ENCODE measurements at regions not wholly inside any gene's neighbourhood (a gene's known extent, or its start where the extent isn't known, plus 50 kb on each side); places are given as distances from the start of the nearest gene placed in this dataset.
"Not testable (repeated sequence)": the region's sequence is repeated elsewhere in the genome, so short reads cannot be mapped to it uniquely, and the experiment has no call there.

DNA sequence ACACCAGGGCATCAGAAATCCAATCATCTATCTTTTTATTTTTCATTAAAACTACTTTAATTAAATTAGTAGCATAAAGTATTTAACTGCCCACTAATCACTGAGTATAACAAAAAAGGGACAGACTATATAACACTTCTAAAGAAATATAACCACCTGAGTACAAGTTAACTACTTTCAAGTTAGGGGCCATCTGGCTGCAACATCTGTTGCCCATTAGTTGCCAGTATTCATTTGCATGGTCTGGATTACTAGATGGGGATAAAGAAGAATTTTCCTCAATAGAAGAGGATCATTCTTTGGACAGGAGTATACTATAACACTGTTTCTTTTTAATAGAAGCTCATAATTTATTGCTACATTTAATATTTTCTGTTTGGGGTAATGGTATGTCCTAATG is 446.4 kb downstream of the AMY1C start:
- Mint-ChIP-seq H3K27ac (ENCODE audit: low read depth) (no peak overlapping the region), H3K27me3 (no peaks in the 10 kb centered on the region), H3K36me3 (ENCODE audit: insufficient read depth) (no peaks in the 10 kb centered on the region), H3K4me3 (no peak overlapping the region), H3K9me3 (peaks cover 21% of the 10 kb centered on the region), H3K4me1 (no peaks in the 10 kb centered on the region)
- ATAC-seq (replicated peaks; ENCODE audit: extremely low read depth, poor library complexity, severe bottlenecking) (no peak), DNase-seq (ENCODE audit: low spot score in 2 of 2) (no peak)

DNA sequence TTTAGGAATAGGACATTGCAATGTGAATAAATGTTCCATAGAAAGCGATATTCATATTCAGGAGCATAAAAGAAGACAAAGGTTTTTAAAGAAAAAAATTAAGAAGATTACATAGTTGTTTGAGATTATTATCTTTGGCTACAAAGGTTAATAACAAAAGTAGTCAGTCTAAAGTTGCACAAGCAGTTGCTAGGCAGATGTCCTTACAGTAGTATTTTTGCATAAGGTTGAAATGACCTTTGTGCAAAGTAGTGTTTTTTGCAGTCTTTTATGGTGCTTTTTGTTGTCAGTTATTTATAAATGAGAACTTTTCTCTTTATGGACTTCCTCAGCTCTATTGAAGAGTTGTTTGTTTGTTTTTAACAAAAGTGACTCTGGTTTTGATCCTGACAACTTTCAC is 447.8 kb downstream of the AMY1C start:
- H3K4me1 Mint-ChIP-seq: no peaks in the 10 kb centered on the region
- H3K36me3 Mint-ChIP-seq (ENCODE audit: insufficient read depth): no peaks in the 10 kb centered on the region
- ATAC-seq (replicated peaks; ENCODE audit: extremely low read depth, poor library complexity, severe bottlenecking) (no peak), DNase-seq (ENCODE audit: low spot score in 2 of 2) (no peak)
- peaks cover 21% of the 10 kb centered on the region for H3K9me3 Mint-ChIP-seq
- no peak overlapping the region for H3K4me3 Mint-ChIP-seq
- no peak overlapping the region for H3K27ac Mint-ChIP-seq (ENCODE audit: low read depth)
- no peaks in the 10 kb centered on the region for H3K27me3 Mint-ChIP-seq

DNA sequence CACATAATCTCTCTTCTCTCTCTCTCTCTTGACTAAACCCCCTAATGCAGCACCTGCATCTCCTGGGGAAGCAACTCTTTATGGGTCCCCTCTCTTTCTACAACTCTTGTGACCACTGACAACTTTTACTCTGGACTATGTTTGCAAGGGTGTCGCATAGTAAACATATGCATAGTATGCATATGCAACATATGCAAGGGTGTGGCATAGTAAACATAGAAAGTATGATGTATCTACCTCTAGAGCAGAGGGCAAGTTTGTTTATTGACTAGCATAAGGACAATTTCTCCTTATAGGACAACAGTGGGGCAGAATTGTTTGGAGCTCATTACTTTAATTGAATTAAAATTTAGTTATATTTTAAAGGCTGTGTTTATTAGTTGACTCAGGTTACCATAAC is 462.5 kb downstream of the AMY1C start:
- H3K36me3 Mint-ChIP-seq (ENCODE audit: insufficient read depth): no peaks in the 10 kb centered on the region
- no peaks in the 10 kb centered on the region for H3K4me1 Mint-ChIP-seq
- H3K27me3 Mint-ChIP-seq: no peaks in the 10 kb centered on the region
- H3K4me3 Mint-ChIP-seq: no peak overlapping the region
- no peak for DNase-seq (ENCODE audit: low spot score in 2 of 2)
- H3K27ac Mint-ChIP-seq (ENCODE audit: low read depth): no peak overlapping the region
- peaks cover 12% of the 10 kb centered on the region for H3K9me3 Mint-ChIP-seq
- no peak for ATAC-seq (replicated peaks; ENCODE audit: extremely low read depth, poor library complexity, severe bottlenecking)

DNA sequence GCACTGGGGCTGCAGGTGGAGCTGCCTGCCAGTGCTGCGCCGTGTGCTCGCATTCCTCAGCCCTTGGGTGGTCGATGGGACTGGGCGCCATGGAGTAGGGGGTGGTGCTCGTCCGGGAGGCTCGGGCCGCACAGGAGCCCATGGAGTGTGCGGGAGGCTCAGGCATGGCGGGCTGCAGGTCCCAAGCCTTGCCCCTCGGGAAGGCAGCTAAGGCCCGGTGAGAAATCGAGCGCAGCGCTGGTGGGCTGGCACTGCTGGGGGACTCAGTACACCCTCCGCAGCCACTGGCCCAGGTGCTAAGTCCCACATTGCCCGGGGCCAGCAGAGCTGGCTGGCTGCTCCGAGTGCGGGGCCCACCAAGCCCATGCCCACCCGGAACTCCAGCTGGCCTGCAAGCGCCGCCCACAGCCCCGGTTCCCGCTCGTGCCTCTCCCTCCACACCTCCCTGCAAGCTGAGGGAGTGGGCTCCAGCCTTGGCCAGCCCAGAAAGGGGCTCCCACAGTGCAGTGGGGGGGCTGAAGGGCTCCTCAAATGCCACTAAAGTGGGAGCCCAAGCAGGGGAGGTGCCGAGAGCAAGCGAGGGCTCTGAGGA is 467.8 kb downstream of the AMY1C start:
- not testable (repeated sequence) for H3K4me1 Mint-ChIP-seq; H3K36me3 Mint-ChIP-seq (ENCODE audit: insufficient read depth); ATAC-seq (replicated peaks; ENCODE audit: extremely low read depth, poor library complexity, severe bottlenecking); H3K27ac Mint-ChIP-seq (ENCODE audit: low read depth); DNase-seq (ENCODE audit: low spot score in 2 of 2); H3K27me3 Mint-ChIP-seq; H3K4me3 Mint-ChIP-seq
- H3K9me3 Mint-ChIP-seq: peaks cover 20% of the 10 kb centered on the region

DNA sequence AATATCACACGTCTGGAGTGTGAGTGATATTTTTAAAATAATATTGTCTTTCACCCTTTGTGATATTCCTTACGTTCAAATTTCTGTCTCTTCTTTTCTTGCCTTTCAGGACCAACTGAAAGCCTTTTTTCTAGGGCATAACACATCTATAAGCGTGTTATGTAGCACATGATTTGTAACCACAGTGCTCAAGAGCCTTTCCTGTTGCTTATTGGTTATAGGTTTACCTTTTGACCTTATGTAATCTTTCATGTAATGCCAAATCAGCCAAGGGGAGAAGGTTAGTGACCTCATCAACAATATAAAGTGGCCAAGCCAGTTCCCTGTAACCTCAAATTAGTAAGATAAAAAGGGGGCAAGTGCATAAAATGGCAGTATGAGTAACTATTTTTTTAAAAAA is 480.2 kb downstream of the AMY1C start:
- Mint-ChIP-seq H3K27me3 (no peaks in the 10 kb centered on the region), H3K4me1 (no peaks in the 10 kb centered on the region), H3K9me3 (no peaks in the 10 kb centered on the region)

DNA sequence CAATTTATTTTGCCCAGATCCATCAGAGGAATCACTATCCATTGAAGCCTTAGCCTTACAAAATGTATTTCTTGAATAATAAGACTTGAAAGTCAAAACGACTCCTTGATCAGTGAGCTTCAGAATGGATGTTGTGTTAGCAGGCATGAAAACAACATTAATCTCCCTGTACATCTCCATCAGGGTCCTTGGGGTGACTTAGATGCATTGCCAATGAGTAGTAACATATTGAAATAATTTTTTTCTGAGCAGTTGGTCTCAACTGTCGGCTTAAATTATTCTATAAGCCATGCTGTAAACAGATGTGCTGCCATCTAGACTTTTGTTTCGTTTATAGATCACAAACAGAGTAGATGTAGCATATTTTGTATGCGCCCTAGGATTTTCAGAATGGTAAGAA is 482.0 kb downstream of the AMY1C start:
- H3K4me3 Mint-ChIP-seq: no peak overlapping the region
- no peak for DNase-seq (ENCODE audit: low spot score in 2 of 2)
- H3K27me3 Mint-ChIP-seq: no peaks in the 10 kb centered on the region
- H3K4me1 Mint-ChIP-seq: no peaks in the 10 kb centered on the region
- no peaks in the 10 kb centered on the region for H3K36me3 Mint-ChIP-seq (ENCODE audit: insufficient read depth)
- H3K9me3 Mint-ChIP-seq: peaks cover 14% of the 10 kb centered on the region
- no peak for ATAC-seq (replicated peaks; ENCODE audit: extremely low read depth, poor library complexity, severe bottlenecking)
- H3K27ac Mint-ChIP-seq (ENCODE audit: low read depth): no peak overlapping the region

More for the DNA sequence above, 480.2 kb downstream of the AMY1C start:
- Mint-ChIP-seq H3K27ac (ENCODE audit: low read depth) (no peak overlapping the region), H3K36me3 (ENCODE audit: insufficient read depth) (no peaks in the 10 kb centered on the region), H3K4me3 (no peak overlapping the region)
- no peak for ATAC-seq (replicated peaks; ENCODE audit: extremely low read depth, poor library complexity, severe bottlenecking)
- no peak for DNase-seq (ENCODE audit: low spot score in 2 of 2)

DNA sequence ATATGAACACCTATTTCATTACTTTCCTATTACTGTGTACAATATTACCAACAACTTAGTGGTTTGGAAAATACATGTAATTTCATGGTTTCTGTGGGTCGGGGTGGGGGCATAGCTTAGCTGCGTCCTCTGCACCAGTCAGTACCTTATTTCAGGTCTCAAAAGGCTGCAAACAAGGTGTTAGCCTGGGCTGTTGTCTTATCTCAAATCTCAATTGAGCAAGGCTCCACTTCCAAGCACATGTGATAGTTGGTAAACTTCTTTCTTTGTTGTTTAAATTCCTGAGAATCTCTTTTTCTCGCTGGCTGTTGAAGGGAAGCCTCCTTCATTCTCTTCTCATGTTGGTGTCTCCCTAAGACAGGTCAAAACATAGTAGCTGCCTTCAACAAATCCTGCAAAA is 485.4 kb downstream of the AMY1C start:
- no peak overlapping the region for H3K4me3 Mint-ChIP-seq
- ATAC-seq (replicated peaks; ENCODE audit: extremely low read depth, poor library complexity, severe bottlenecking) (no peak), DNase-seq (ENCODE audit: low spot score in 2 of 2) (no peak)
- H3K27ac Mint-ChIP-seq (ENCODE audit: low read depth): no peak overlapping the region
- peaks cover 16% of the 10 kb centered on the region for H3K9me3 Mint-ChIP-seq
- no peaks in the 10 kb centered on the region for H3K27me3 Mint-ChIP-seq
- H3K4me1 Mint-ChIP-seq: no peaks in the 10 kb centered on the region
- H3K36me3 Mint-ChIP-seq (ENCODE audit: insufficient read depth): no peaks in the 10 kb centered on the region

DNA sequence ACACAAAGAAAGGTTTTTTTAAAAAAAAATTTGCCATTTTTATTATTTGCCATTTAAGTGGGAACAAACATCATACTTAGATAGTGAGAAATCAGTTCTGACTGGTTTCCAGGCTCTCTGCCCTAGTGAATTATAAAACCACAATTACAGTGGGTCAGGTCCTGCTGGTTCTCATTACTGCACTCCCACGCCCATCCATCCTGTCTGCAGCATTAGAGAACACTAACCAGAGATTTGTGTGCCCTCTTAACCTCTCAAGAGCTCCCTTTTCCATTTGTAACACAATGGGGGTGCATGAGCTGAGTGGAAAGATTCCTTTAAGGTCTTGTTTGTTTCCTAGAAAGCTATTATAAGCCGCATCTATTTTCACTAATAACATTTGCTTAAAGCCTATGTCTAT is 489.3 kb downstream of the AMY1C start:
- H3K4me1 Mint-ChIP-seq: no peaks in the 10 kb centered on the region
- peaks cover 36% of the 10 kb centered on the region for H3K9me3 Mint-ChIP-seq
- no peak for DNase-seq (ENCODE audit: low spot score in 2 of 2)
- H3K36me3 Mint-ChIP-seq (ENCODE audit: insufficient read depth): no peaks in the 10 kb centered on the region
- no peak for ATAC-seq (replicated peaks; ENCODE audit: extremely low read depth, poor library complexity, severe bottlenecking)
- no peaks in the 10 kb centered on the region for H3K27me3 Mint-ChIP-seq
- H3K27ac Mint-ChIP-seq (ENCODE audit: low read depth): no peak overlapping the region
- no peak overlapping the region for H3K4me3 Mint-ChIP-seq

DNA sequence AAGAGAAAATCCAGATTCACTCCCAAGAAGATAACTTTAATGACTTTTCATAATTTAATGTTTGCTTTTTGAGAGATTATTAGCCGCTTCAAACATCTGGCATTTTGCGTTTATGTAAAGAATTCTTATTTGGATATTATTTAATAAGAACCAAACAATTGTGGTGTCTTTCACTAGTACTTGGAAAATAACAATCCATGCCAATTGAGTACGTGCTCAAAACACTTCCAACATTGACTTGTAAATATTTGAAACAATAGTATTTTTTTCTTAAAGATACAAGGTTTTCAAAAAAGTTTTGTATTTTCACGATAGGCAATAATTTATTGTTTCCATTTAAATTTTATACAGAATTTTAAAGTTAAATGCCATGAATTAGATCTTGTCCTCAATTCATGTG is 498.7 kb downstream of the AMY1C start:
- ATAC-seq (replicated peaks; ENCODE audit: extremely low read depth, poor library complexity, severe bottlenecking) (no peak), DNase-seq (ENCODE audit: low spot score in 2 of 2) (no peak)
- no peak overlapping the region for H3K27ac Mint-ChIP-seq (ENCODE audit: low read depth)
- H3K4me3 Mint-ChIP-seq: no peak overlapping the region
- peaks cover 2% of the 10 kb centered on the region for H3K9me3 Mint-ChIP-seq
- no peaks in the 10 kb centered on the region for H3K4me1 Mint-ChIP-seq
- H3K27me3 Mint-ChIP-seq: no peaks in the 10 kb centered on the region
- no peaks in the 10 kb centered on the region for H3K36me3 Mint-ChIP-seq (ENCODE audit: insufficient read depth)

DNA sequence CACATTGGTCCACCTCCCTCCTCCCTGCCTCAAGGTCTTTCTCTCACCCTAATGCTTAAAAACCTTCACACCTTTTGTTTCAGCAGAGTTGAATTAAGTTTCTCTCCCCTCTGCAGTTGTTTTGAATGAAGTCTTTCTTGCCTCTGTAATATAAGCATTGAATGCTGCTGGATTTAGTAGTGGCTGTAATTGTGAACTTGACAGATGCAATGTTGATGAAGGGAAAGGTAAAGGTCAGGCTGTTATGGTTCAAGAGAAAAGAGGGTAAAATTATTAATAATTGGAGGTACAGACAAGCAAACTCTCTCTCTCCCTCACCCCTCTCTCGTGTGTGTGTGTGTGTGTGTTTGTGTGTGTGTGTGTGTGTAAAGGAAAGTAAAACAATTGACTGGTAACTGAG is 509.8 kb downstream of the AMY1C start:
- no peak overlapping the region for H3K27ac Mint-ChIP-seq (ENCODE audit: low read depth)
- H3K9me3 Mint-ChIP-seq: peaks cover 34% of the 10 kb centered on the region

DNA sequence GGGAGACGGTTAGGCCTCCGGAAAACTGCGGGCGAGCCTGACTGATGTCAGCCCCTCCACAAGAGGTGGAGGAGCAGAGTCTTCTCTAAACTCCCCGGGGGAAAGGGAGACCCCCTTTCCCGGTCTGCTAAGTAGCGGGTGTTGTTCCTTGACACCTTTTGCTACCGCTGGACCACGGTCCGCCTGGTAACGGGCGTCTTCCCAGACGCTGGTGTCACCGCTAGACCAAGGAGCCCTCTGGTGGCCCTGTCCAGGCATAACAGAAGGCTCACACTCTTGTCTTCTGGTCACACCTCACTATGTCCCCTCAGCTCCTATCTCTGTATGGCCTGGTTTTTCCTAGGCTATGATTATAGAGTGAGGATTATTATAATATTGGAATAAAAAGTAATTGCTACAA is 513.4 kb downstream of the AMY1C start:
- H3K9me3 Mint-ChIP-seq: peaks cover 31% of the 10 kb centered on the region
- ATAC-seq (replicated peaks; ENCODE audit: extremely low read depth, poor library complexity, severe bottlenecking); H3K4me1 Mint-ChIP-seq; H3K4me3 Mint-ChIP-seq; H3K27ac Mint-ChIP-seq (ENCODE audit: low read depth); H3K27me3 Mint-ChIP-seq; DNase-seq (ENCODE audit: low spot score in 2 of 2); H3K36me3 Mint-ChIP-seq (ENCODE audit: insufficient read depth): not testable (repeated sequence)

More for the DNA sequence above, 509.8 kb downstream of the AMY1C start:
- Mint-ChIP-seq H3K4me3 (no peak overlapping the region), H3K27me3 (no peaks in the 10 kb centered on the region), H3K36me3 (ENCODE audit: insufficient read depth) (no peaks in the 10 kb centered on the region), H3K4me1 (no peaks in the 10 kb centered on the region)
- DNase-seq (ENCODE audit: low spot score in 2 of 2) (no peak), ATAC-seq (replicated peaks; ENCODE audit: extremely low read depth, poor library complexity, severe bottlenecking) (no peak)

DNA sequence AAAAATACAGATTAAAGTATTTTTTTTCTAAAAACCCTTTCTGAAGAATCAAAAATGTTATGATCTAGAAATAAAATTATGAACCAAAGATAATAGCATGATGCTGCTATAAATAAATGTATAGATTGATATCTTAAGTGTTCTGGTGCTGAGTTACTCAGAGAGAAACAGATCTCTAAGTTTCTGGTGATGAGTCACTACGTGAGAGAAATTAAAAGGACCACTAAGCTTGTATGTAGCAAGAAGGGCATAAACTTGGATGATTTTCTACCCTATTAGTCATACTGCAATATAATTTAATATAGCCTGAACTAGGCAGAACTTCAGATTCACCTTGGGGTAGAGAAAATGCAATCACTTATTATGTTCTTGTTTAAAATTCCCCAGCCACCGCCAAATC is 514.8 kb downstream of the AMY1C start:
- H3K4me1 Mint-ChIP-seq: no peaks in the 10 kb centered on the region
- H3K27ac Mint-ChIP-seq (ENCODE audit: low read depth): no peak overlapping the region
- DNase-seq (ENCODE audit: low spot score in 2 of 2) (no peak), ATAC-seq (replicated peaks; ENCODE audit: extremely low read depth, poor library complexity, severe bottlenecking) (no peak)
- no peak overlapping the region for H3K4me3 Mint-ChIP-seq
- no peaks in the 10 kb centered on the region for H3K36me3 Mint-ChIP-seq (ENCODE audit: insufficient read depth)
- H3K9me3 Mint-ChIP-seq: peaks cover 34% of the 10 kb centered on the region
- H3K27me3 Mint-ChIP-seq: no peaks in the 10 kb centered on the region

DNA sequence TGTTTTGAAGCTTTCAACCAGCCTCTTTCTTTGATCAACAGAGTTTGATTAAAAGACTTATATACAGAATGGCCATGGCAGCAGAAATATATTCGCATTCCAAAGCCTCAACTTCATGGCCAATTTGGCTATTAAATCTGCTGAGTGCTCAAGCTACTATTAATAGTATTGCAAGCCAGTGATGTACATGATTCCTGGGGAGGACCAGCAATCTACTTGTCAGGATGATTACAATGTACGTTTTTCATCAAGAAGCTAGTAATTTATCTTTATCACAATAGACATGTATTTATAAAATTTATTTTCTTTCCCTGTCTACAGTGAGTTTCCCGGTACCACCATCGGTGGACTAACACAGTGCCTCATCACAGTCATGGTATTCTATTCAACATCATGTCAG is 515.5 kb downstream of the AMY1C start:
- Mint-ChIP-seq H3K27me3 (no peaks in the 10 kb centered on the region), H3K4me1 (no peaks in the 10 kb centered on the region), H3K4me3 (no peak overlapping the region), H3K36me3 (ENCODE audit: insufficient read depth) (no peaks in the 10 kb centered on the region), H3K9me3 (peaks cover 28% of the 10 kb centered on the region), H3K27ac (ENCODE audit: low read depth) (no peak overlapping the region)
- no peak for DNase-seq (ENCODE audit: low spot score in 2 of 2)
- ATAC-seq (replicated peaks; ENCODE audit: extremely low read depth, poor library complexity, severe bottlenecking): no peak

DNA sequence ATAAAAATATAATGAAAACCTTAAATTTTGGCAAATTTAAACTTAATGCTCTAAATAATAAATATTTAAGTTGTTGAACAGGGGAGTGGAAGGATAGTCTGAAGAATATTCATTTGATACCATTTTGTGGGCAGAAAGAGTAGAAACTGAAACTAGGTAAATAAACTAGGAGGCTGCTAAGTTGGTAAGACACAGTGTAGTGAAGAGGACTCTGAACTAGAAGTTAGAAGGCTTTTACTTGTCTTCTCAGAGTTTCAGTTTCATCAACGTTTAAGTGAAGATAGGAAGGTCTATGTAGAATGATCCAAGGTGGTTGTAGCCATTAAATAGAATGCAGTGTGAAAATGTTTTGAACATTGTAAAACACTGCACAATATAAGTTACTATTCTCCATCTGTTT is 516.9 kb downstream of the AMY1C start:
- Mint-ChIP-seq H3K27ac (ENCODE audit: low read depth) (no peak overlapping the region), H3K4me1 (no peaks in the 10 kb centered on the region), H3K36me3 (ENCODE audit: insufficient read depth) (no peaks in the 10 kb centered on the region), H3K9me3 (peaks cover 32% of the 10 kb centered on the region), H3K27me3 (no peaks in the 10 kb centered on the region), H3K4me3 (no peak overlapping the region)
- no peak for DNase-seq (ENCODE audit: low spot score in 2 of 2)
- no peak for ATAC-seq (replicated peaks; ENCODE audit: extremely low read depth, poor library complexity, severe bottlenecking)

Measured in central memory CD8-positive, alpha-beta T cell (primary cell).